SK-N-SH (cell line): ENCODE measurements at regions not wholly inside any gene's neighbourhood (a gene's known extent, or its start where the extent isn't known, plus 50 kb on each side); places are given as distances from the start of the nearest gene placed in this dataset.

ENCODE experiments used
- CTCF ChIA-PET: fragments of 300-600, 350-600 bp; formaldehyde crosslinking; extraction: SDS; loops from one replicate; lab custom pipeline; 2021; lab: Yijun Ruan, JAX
- POLR2A ChIA-PET: fragments of 350-600 bp; sonication (Branson Sonifier 250); formaldehyde crosslinking; extraction: SDS; loops from one replicate; lab custom pipeline; 2020; ENCODE audit warnings: antibody characterized with exemption, inconsistent platforms; lab: Yijun Ruan, JAX
- DNase-seq: peaks from one replicate; pipeline ENCODE4 v3.0.0; 2012
- H2AFZ ChIP-seq: fragments of 200-600 bp; sonication (generic); 2 replicates; pipeline ENCODE4 v1.8.1; 2016; ENCODE audit warnings: antibody characterized with exemption, mild to moderate bottlenecking, low read depth
- H3F3A ChIP-seq: fragments of 200-600 bp; sonication (generic); replicated peaks from 2 replicates; pipeline ENCODE3; 2016; ENCODE audit warnings: antibody characterized with exemption, mild to moderate bottlenecking; ENCODE audit not compliant: insufficient read depth
- H3K27ac ChIP-seq, 2 experiments: fragments of 200-500 bp in 1 of 2; fragments of 200-600 bp in 1 of 2; sonication (Bioruptor generic) in 1 of 2; sonication (generic), shearing (Covaris generic) in 1 of 2; 2 replicates each; pipeline versions ENCODE4 v1.5.1 to v1.6.1; 2014 to 2016; ENCODE audit warnings: low read depth in 2 of 2, inconsistent platforms in 1 of 2, low read length in 1 of 2, mild to moderate bottlenecking in 1 of 2, mixed read lengths in 1 of 2
- H3K27me3 ChIP-seq: fragments of 200-600 bp; sonication (generic), shearing (Covaris generic); 2 replicates; pipeline ENCODE4 v1.6.1; 2016; ENCODE audit warnings: mixed run types; ENCODE audit not compliant: insufficient read depth
- H3K36me3 ChIP-seq, 2 experiments: fragments of 200-500 bp in 1 of 2; fragments of 200-600 bp in 1 of 2; sonication (Bioruptor generic) in 1 of 2; sonication (generic) in 1 of 2; replicated peaks in 1 of 2; 2 replicates each; pipeline versions ENCODE3 to v1.5.1; 2014 to 2016; ENCODE audit warnings: low read length in 1 of 2, mild to moderate bottlenecking in 1 of 2; ENCODE audit not compliant: insufficient read depth in 2 of 2, control insufficient read depth in 1 of 2
- H3K4me1 ChIP-seq, 2 experiments: fragments of 200-500 bp in 1 of 2; fragments of 200-600 bp in 1 of 2; sonication (Bioruptor generic) in 1 of 2; sonication (generic), shearing (Covaris generic) in 1 of 2; 2 replicates each; pipeline versions ENCODE4 v1.5.1 to v1.6.1; 2014 to 2016; ENCODE audit warnings: low read depth in 1 of 2, low read length in 1 of 2, mixed run types in 1 of 2; ENCODE audit not compliant: insufficient read depth in 2 of 2, control insufficient read depth in 1 of 2
- H3K4me2 ChIP-seq: fragments of 200-600 bp; sonication (generic), shearing (Covaris generic); 2 replicates; pipeline ENCODE4 v1.6.1; 2017; ENCODE audit warnings: mixed run types
- H3K4me3 ChIP-seq, 2 experiments: fragments of 200-500 bp in 1 of 2; fragments of 200-600 bp in 1 of 2; sonication (Bioruptor generic) in 1 of 2; sonication (generic), shearing (Covaris generic) in 1 of 2; 2 replicates each; pipeline versions ENCODE4 v1.5.1 to v1.8.1; 2014 to 2016; ENCODE audit warnings: low read depth in 2 of 2, inconsistent platforms in 1 of 2, low read length in 1 of 2, mild to moderate bottlenecking in 1 of 2, mixed read lengths in 1 of 2, moderate library complexity in 1 of 2
- H3K79me2 ChIP-seq: fragments of 200-600 bp; sonication (generic); 2 replicates; pipeline ENCODE4 v1.8.1; 2017; ENCODE audit warnings: mild to moderate bottlenecking; ENCODE audit not compliant: insufficient read depth
- H3K9ac ChIP-seq: fragments of 200-600 bp; sonication (generic); 2 replicates; pipeline ENCODE4 v1.6.1; 2017; ENCODE audit warnings: mixed run types
- H3K9me2 ChIP-seq: fragments of 200-600 bp; sonication (generic); 2 replicates; pipeline ENCODE4 v1.6.1; 2017; ENCODE audit warnings: mixed run types
- H3K9me3 ChIP-seq: fragments of 200-600 bp; sonication (generic); 2 replicates; pipeline ENCODE4 v1.6.1; 2017; ENCODE audit warnings: mixed run types, mild to moderate bottlenecking, moderate library complexity
- H4K20me1 ChIP-seq: fragments of 200-600 bp; sonication (generic); 2 replicates; pipeline ENCODE4 v1.6.1; 2017; ENCODE audit warnings: mild to moderate bottlenecking, mixed run types; ENCODE audit not compliant: insufficient read depth
- ELF1 ChIP-seq: IDR thresholded peaks from 2 replicates; pipeline ENCODE4 v1.4.0; 2012
- EZH2phosphoT487 ChIP-seq: fragments of 200-600 bp; sonication (generic); IDR thresholded peaks from 2 replicates; pipeline ENCODE4 v1.6.1; 2017; ENCODE audit warnings: low read depth, mixed run types, mild to moderate bottlenecking, antibody characterized with exemption, moderate library complexity, borderline replicate concordance
- FOXM1 ChIP-seq: IDR thresholded peaks from 2 replicates; pipeline ENCODE4 v1.4.0; 2012; ENCODE audit warnings: low read depth, mild to moderate bottlenecking
- GATA2 ChIP-seq: sonication (generic); formaldehyde crosslinking; IDR thresholded peaks from 2 replicates; pipeline ENCODE4 v1.5.0; 2020; ENCODE audit warnings: mild to moderate bottlenecking, missing genetic modification reagents
- JUND ChIP-seq: IDR thresholded peaks from 2 replicates; pipeline ENCODE4 v1.4.0; 2012
- MEF2A ChIP-seq: IDR thresholded peaks from 2 replicates; pipeline ENCODE4 v1.4.0; 2012; ENCODE audit warnings: low read depth, borderline replicate concordance
- MXI1 ChIP-seq: IDR thresholded peaks from 2 replicates; pipeline ENCODE4 v1.6.1; 2012; ENCODE audit warnings: mild to moderate bottlenecking, low read depth, low read length, improper control_type of control experiment
- NFIC ChIP-seq: IDR thresholded peaks from 2 replicates; pipeline ENCODE4 v1.4.0; 2012; ENCODE audit warnings: borderline replicate concordance
- PBX3 ChIP-seq: IDR thresholded peaks from 2 replicates; pipeline ENCODE4; 2012
- POLR2AphosphoS5 ChIP-seq: IDR thresholded peaks from 2 replicates; pipeline ENCODE4 v1.6.1; 2012; ENCODE audit warnings: low read depth, low read length
- RCOR1 ChIP-seq: fragments of 150-350 bp; IDR thresholded peaks from 2 replicates; pipeline ENCODE4 v1.6.1; 2017; ENCODE audit warnings: antibody characterized with exemption, low read length
- REST ChIP-seq: IDR thresholded peaks from 2 replicates; pipeline ENCODE4 v1.6.1; 2012; ENCODE audit warnings: mild to moderate bottlenecking, low read depth, low read length, moderate library complexity
- RXRA ChIP-seq: IDR thresholded peaks from 2 replicates; pipeline ENCODE4 v1.4.0; 2012; ENCODE audit warnings: low read depth, mild to moderate bottlenecking, borderline replicate concordance
- SIN3A ChIP-seq: IDR thresholded peaks from 2 replicates; pipeline ENCODE4 v1.6.1; 2012; ENCODE audit warnings: low read depth, mild to moderate bottlenecking, low read length, moderate library complexity, borderline replicate concordance
- YY1 ChIP-seq: IDR thresholded peaks from 2 replicates; pipeline ENCODE4 v1.4.0; 2012; ENCODE audit warnings: low read depth, mild to moderate bottlenecking
- WGBS: methylation state at CpG from one replicate; pipeline ENCODE4 v1.1.6; 2017; ENCODE audit warnings: low lambda C conversion rate; 5-methylcytosine and 5-hydroxymethylcytosine counted together
- TF ChIP-seq, protein P1 (sequence below): IDR thresholded peaks from 2 replicates; pipeline ENCODE4 v1.4.0; 2012; ENCODE audit warnings: low read depth
- TF ChIP-seq, protein P2 (sequence below): IDR thresholded peaks from 2 replicates; pipeline ENCODE4 v1.4.0; 2012; ENCODE audit warnings: low read depth, borderline replicate concordance
- TF ChIP-seq, protein P3 (sequence below): IDR thresholded peaks from 2 replicates; pipeline ENCODE4 v1.4.0; 2012; ENCODE audit warnings: low read depth, borderline replicate concordance

DNA sequence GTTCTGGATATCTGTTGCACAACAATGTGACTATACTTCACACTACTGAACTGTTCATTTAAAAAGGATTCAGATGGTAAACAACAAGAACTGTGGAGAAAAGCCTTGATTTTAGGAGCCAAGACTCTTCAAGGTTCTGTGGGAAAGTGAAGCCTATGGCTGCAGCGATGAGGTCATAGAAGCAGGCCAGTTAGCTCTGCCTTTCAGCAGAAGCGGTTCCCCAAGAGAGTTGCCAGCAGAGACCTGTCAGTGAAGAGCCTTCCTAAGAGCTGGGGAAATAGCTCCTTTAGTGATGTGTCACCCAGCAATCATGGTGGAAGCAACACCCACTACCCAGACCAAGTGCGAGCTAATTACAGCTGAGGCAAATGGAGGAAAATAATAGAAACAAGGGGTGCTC is 346.5 kb upstream of the ETAA1 start:
- H3K27me3 ChIP-seq, result no peaks in the 10 kb centered on the region
- ChIA-PET CTCF (no interaction called here), POLR2A (no interaction called here)
- no peaks in the 10 kb centered on the region for H3K9me2 ChIP-seq
- no peak overlapping the region for H3K4me3 ChIP-seq
- no peak for TF ChIP-seq NFIC
- TF ChIP-seq MXI1, result no peak
- no peak for TF ChIP-seq PBX3
- no peak for TF ChIP-seq RCOR1
- TF ChIP-seq RXRA, result no peak
- no peak for TF ChIP-seq SIN3A
- TF ChIP-seq YY1, result no peak
- no peak for TF ChIP-seq JUND
- TF ChIP-seq EZH2phosphoT487, result no peak
- no peak for TF ChIP-seq POLR2AphosphoS5
- TF ChIP-seq, protein P1, sequence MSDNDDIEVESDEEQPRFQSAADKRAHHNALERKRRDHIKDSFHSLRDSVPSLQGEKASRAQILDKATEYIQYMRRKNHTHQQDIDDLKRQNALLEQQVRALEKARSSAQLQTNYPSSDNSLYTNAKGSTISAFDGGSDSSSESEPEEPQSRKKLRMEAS, result no peak
- no peak for TF ChIP-seq MEF2A
- H3K4me2 ChIP-seq, result no peak overlapping the region
- H3K4me1 ChIP-seq, result no peaks in the 10 kb centered on the region; a peak in 1 of 4 replicates
- no peaks in the 10 kb centered on the region for H3F3A ChIP-seq
- no peaks in the 10 kb centered on the region for H3K79me2 ChIP-seq
- no peak overlapping the region for H3K9ac ChIP-seq
- H2AFZ ChIP-seq, result no peak overlapping the region
- H3K27ac ChIP-seq, result no peak overlapping the region
- no peak for DNase-seq
- WGBS, result 92% methylated on average over 3 of the region's 3 CpGs
- H3K9me3 ChIP-seq, result no peaks in the 10 kb centered on the region
- no peaks in the 10 kb centered on the region for H3K36me3 ChIP-seq
- no peaks in the 10 kb centered on the region for H4K20me1 ChIP-seq

DNA sequence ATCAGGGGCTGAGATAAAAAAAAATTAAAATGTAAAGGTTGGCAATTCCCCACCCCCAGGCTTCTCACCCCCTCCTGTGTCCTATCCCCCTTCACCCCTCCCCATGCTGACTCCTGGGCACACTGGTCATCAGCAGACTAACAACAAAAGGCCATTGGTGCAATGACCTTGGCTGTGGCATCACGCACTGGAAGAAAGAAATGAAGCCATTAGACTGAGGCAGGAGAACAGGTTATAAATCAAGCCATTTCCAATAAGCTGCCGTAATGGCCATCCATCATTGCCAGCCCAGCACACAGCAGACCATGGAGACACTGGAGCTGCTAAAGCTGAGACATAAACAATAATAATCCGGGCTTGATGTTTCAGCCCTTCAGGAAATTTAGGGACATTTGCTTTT is 342.4 kb upstream of the ETAA1 start:
- Histone ChIP-seq H3K9me3 (no peaks in the 10 kb centered on the region), H4K20me1 (no peaks in the 10 kb centered on the region), H3K4me1 (peaks cover 0 to 9% of the 10 kb centered on the region in 2 experiments; a peak in 2 of 4 replicates), H3F3A (no peaks in the 10 kb centered on the region), H3K4me3 (no peak overlapping the region), H3K27me3 (no peaks in the 10 kb centered on the region), H3K79me2 (no peaks in the 10 kb centered on the region), H3K27ac (no peak overlapping the region), H3K9me2 (no peaks in the 10 kb centered on the region), H3K9ac (no peak overlapping the region), H2AFZ (no peak overlapping the region), H3K36me3 (no peaks in the 10 kb centered on the region), H3K4me2 (no peak overlapping the region)
- 63% methylated on average over 3 of the region's 3 CpGs for WGBS
- TF ChIP-seq SIN3A (no peak), GATA2 (CRISPR knock-in tag) (no peak), REST (no peak), FOXM1 (no peak), PBX3 (no peak), ELF1 (no peak)
- TF ChIP-seq, protein P1, result no peak
- TF ChIP-seq, protein P2, sequence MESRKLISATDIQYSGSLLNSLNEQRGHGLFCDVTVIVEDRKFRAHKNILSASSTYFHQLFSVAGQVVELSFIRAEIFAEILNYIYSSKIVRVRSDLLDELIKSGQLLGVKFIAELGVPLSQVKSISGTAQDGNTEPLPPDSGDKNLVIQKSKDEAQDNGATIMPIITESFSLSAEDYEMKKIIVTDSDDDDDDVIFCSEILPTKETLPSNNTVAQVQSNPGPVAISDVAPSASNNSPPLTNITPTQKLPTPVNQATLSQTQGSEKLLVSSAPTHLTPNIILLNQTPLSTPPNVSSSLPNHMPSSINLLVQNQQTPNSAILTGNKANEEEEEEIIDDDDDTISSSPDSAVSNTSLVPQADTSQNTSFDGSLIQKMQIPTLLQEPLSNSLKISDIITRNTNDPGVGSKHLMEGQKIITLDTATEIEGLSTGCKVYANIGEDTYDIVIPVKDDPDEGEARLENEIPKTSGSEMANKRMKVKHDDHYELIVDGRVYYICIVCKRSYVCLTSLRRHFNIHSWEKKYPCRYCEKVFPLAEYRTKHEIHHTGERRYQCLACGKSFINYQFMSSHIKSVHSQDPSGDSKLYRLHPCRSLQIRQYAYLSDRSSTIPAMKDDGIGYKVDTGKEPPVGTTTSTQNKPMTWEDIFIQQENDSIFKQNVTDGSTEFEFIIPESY, result no peak
- TF ChIP-seq, protein P3, sequence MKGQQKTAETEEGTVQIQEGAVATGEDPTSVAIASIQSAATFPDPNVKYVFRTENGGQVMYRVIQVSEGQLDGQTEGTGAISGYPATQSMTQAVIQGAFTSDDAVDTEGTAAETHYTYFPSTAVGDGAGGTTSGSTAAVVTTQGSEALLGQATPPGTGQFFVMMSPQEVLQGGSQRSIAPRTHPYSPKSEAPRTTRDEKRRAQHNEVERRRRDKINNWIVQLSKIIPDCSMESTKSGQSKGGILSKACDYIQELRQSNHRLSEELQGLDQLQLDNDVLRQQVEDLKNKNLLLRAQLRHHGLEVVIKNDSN, result no peak
- CTCF ChIA-PET, result no interaction called here
- no peak for DNase-seq
- POLR2A ChIA-PET, result no interaction called here
